GM21576 (cell line): ENCODE measurements at regions not wholly inside any gene's neighbourhood (a gene's known extent, or its start where the extent isn't known, plus 50 kb on each side); places are given as distances from the start of the nearest gene placed in this dataset.
"Not testable (repeated sequence)": the region's sequence is repeated elsewhere in the genome, so short reads cannot be mapped to it uniquely, and the experiment has no call there.

Experiments used
- ATAC-seq: cut with Tn5 transposase; IDR thresholded peaks from one replicate; pipeline ENCODE4 v1.9.1; 2021; ENCODE audit warnings: mild to moderate bottlenecking, moderate library complexity; ENCODE audit not compliant: unreplicated experiment

GRCh38 chr13:108082481-108082880, 132.9 kb downstream of the LIG4 start:
- ATAC-seq: no peak

GRCh38 chr13:108077284-108077683, 138.1 kb downstream of the LIG4 start:
- ATAC-seq: no peak

GRCh38 chr13:108074429-108074828, 140.9 kb downstream of the LIG4 start:
- not testable (repeated sequence) for ATAC-seq

- no peak for ATAC-seq
These were observed 144.4 kb downstream of the LIG4 start for GRCh38 chr13:108070925-108071324.

- no peak for ATAC-seq
These were observed 144.8 kb downstream of the LIG4 start for GRCh38 chr13:108070491-108070890.

- ATAC-seq: no peak
These were observed 145.7 kb downstream of the LIG4 start for GRCh38 chr13:108069521-108070210.

GRCh38 chr13:108064372-108064771, 151.0 kb downstream of the LIG4 start:
- ATAC-seq: not testable (repeated sequence)

- ATAC-seq: no peak
These were observed 155.2 kb downstream of the LIG4 start for GRCh38 chr13:108060111-108060510.

- no peak for ATAC-seq
These were observed 159.1 kb downstream of the LIG4 start for GRCh38 chr13:108056278-108056677.

GRCh38 chr13:108049211-108049610, 166.1 kb downstream of the LIG4 start:
- no peak for ATAC-seq

GRCh38 chr13:108044954-108045353, 170.4 kb downstream of the LIG4 start:
- ATAC-seq: no peak

- ATAC-seq: not testable (repeated sequence)
These were observed 172.5 kb downstream of the LIG4 start for GRCh38 chr13:108042866-108043265.

- no peak for ATAC-seq
These were observed 178.0 kb downstream of the LIG4 start for GRCh38 chr13:108037348-108037747.

GRCh38 chr13:108036411-108036932, 178.9 kb downstream of the LIG4 start:
- ATAC-seq: no peak

- ATAC-seq: no peak
These were observed 180.4 kb downstream of the LIG4 start for GRCh38 chr13:108034909-108035410.

GRCh38 chr13:108033800-108034707, 181.3 kb downstream of the LIG4 start:
- no peak for ATAC-seq

- no peak for ATAC-seq
These were observed 183.5 kb downstream of the LIG4 start for GRCh38 chr13:108031865-108032264.

- ATAC-seq: no peak
These were observed 184.6 kb downstream of the LIG4 start for GRCh38 chr13:108030769-108031168.

GRCh38 chr13:108026680-108027410, 188.5 kb downstream of the LIG4 start:
- no peak for ATAC-seq

GRCh38 chr13:108020027-108020426, 195.3 kb downstream of the LIG4 start:
- ATAC-seq: no peak

- ATAC-seq: no peak
These were observed 196.9 kb downstream of the LIG4 start for GRCh38 chr13:108018371-108018870.
